ENCODE measurements at regions not wholly inside any gene's neighbourhood (a gene's known extent, or its start where the extent isn't known, plus 50 kb on each side); places are given as distances from the start of the nearest gene placed in this dataset.
A peak's percentile ranks its signal among the peaks of the same experiment; 100 is the strongest.

GRCh38 chr9:119020284-119020683 lies 349.0 kb downstream of the BRINP1 start:
- Histone ChIP-seq H3K4me3 (no peak overlapping the region), H3K36me3 (ENCODE audit: insufficient read depth) (no peaks in the 10 kb centered on the region), H3K4me1 (ENCODE audit: insufficient read depth) (no peaks in the 10 kb centered on the region), H3K27ac (ENCODE audit: low read depth) (no peak overlapping the region), H4K20me1 (replicated peaks; ENCODE audit: insufficient read depth) (no peaks in the 10 kb centered on the region), H3F3A (replicated peaks; ENCODE audit: low read depth) (no peaks in the 10 kb centered on the region), H2AFZ (peak overlapping the region; percentile 35; the same call in 1 of the 2 replicates), H3K4me2 (no peak overlapping the region), H3K79me2 (replicated peaks; ENCODE audit: insufficient read depth) (no peaks in the 10 kb centered on the region), H3K9me2 (ENCODE audit: insufficient read depth) (no peaks in the 10 kb centered on the region), H3K27me3 (ENCODE audit: insufficient read depth) (no peaks in the 10 kb centered on the region)
- Mint-ChIP-seq H3K9me3 (no peaks in the 10 kb centered on the region), H3K4me1 (no peaks in the 10 kb centered on the region), H3K4me3 (no peak overlapping the region), H3K36me3 (ENCODE audit: low read depth) (no peaks in the 10 kb centered on the region), H3K27ac (no peak overlapping the region), H3K27me3 (ENCODE audit: insufficient read depth, low read depth, poor library complexity) (no peaks in the 10 kb centered on the region)
- no peak for TF ChIP-seq JUNB (IDR thresholded peaks at IDR 0.05; ENCODE audit: unreplicated experiment)
- no peak for TF ChIP-seq CTCF (conservative IDR thresholded peaks at IDR 0.05; ENCODE audit: low read depth in 2 of 2)
- TF ChIP-seq POLR2AphosphoS5 (IDR thresholded peaks at IDR 0.05; ENCODE audit: low read depth), result no peak
- TF ChIP-seq EZH2 (IDR thresholded peaks at IDR 0.05; ENCODE audit: low read depth, unreplicated experiment), result no peak
- no peak for TF ChIP-seq ZNF114 (CRISPR knock-in tag; IDR thresholded peaks at IDR 0.05)
- no peak for TF ChIP-seq REST (IDR thresholded peaks at IDR 0.05; ENCODE audit: unreplicated experiment)
- TF ChIP-seq STAT1 (IDR thresholded peaks at IDR 0.05; ENCODE audit: unreplicated experiment), result no peak
- TF ChIP-seq NANOG (IDR thresholded peaks at IDR 0.05; ENCODE audit: borderline replicate concordance), result no peak
- TF ChIP-seq EZH2phosphoT487 (IDR thresholded peaks at IDR 0.05; ENCODE audit: unreplicated experiment), result no peak
- no peak; the same call in 2 of the 3 replicates for ATAC-seq
- no peak for DNase-seq (ENCODE audit: low spot score)

- H3K9me2 ChIP-seq (ENCODE audit: insufficient read depth), result no peaks in the 10 kb centered on the region
- H4K20me1 ChIP-seq (replicated peaks; ENCODE audit: insufficient read depth), result no peaks in the 10 kb centered on the region
- no peaks in the 10 kb centered on the region for H3K27me3 ChIP-seq (ENCODE audit: insufficient read depth)
- H3K4me3 ChIP-seq, result no peak overlapping the region
- DNase-seq (ENCODE audit: low spot score) (peak; percentile 18), ATAC-seq (peak; percentile 45; the same call in 2 of the 3 replicates)
- Mint-ChIP-seq H3K4me3 (no peak overlapping the region), H3K27ac (no peak overlapping the region), H3K27me3 (ENCODE audit: insufficient read depth, low read depth, poor library complexity) (no peaks in the 10 kb centered on the region), H3K36me3 (ENCODE audit: low read depth) (no peaks in the 10 kb centered on the region), H3K4me1 (no peaks in the 10 kb centered on the region), H3K9me3 (no peaks in the 10 kb centered on the region)
- no peak overlapping the region for H3K27ac ChIP-seq (ENCODE audit: low read depth)
- H3K4me2 ChIP-seq, result no peak overlapping the region
- no peaks in the 10 kb centered on the region for H3K36me3 ChIP-seq (ENCODE audit: insufficient read depth)
- TF ChIP-seq EZH2 (IDR thresholded peaks at IDR 0.05; ENCODE audit: low read depth, unreplicated experiment), result no peak
- no peak for TF ChIP-seq CREB1 (CRISPR knock-in tag; IDR thresholded peaks at IDR 0.05; ENCODE audit: low read depth)
- TF ChIP-seq NANOG (IDR thresholded peaks at IDR 0.05; ENCODE audit: borderline replicate concordance), result no peak
- no peak for TF ChIP-seq ETS1 (IDR thresholded peaks at IDR 0.05)
- 0 out of 4 replicates have a peak, but pooled peaks of 1 of the 2 experiments have one; percentile 12 for TF ChIP-seq CTCF (conservative IDR thresholded peaks at IDR 0.05; ENCODE audit: low read depth in 2 of 2)
- no peak for TF ChIP-seq ZNF331 (CRISPR knock-in tag; IDR thresholded peaks at IDR 0.05; ENCODE audit: low read depth)
- no peaks in the 10 kb centered on the region for H3F3A ChIP-seq (replicated peaks; ENCODE audit: low read depth)
- H3K4me1 ChIP-seq (ENCODE audit: insufficient read depth), result no peaks in the 10 kb centered on the region
- no peaks in the 10 kb centered on the region for H3K79me2 ChIP-seq (replicated peaks; ENCODE audit: insufficient read depth)
- H2AFZ ChIP-seq, result peak overlapping the region; percentile 35; the same call in 1 of the 2 replicates
These were observed 348.4 kb downstream of the BRINP1 start for GRCh38 chr9:119020730-119021333.

Data from GM23338 (cell line).